HepG2 (cell line): ENCODE measurements at regions not wholly inside any gene's neighbourhood (a gene's known extent, or its start where the extent isn't known, plus 50 kb on each side); places are given as distances from the start of the nearest gene placed in this dataset.

ENCODE experiments used
- ATAC-seq: fragments of 200-7000 bp; cut with Tn5 transposase; 3 replicates; pipeline ENCODE4 v1.9.1; 2020; ENCODE audit warnings: mild to moderate bottlenecking, moderate library complexity
- BruUV-seq: library from RNA; stranded (reverse); fragments of 400-500 nt; replicated peaks from 2 replicates; lab custom pipeline; 2021; lab: Mats Ljungman, UMichigan
- CTCF ChIA-PET: fragments of 300-600 bp; formaldehyde crosslinking; extraction: SDS; loops from one replicate; lab custom pipeline; 2021; ENCODE audit warnings: low total read pairs, inconsistent platforms, low intra/inter-chr PET ratio; lab: Yijun Ruan, JAX
- POLR2A ChIA-PET: fragments of 350-600 bp; sonication (Branson Sonifier 250); formaldehyde crosslinking; loops from one replicate; lab custom pipeline; 2020; ENCODE audit warnings: antibody characterized with exemption, inconsistent platforms; lab: Yijun Ruan, JAX
- DNase-seq: peaks from one replicate; pipeline ENCODE4 v3.0.0-alpha.2; 2015; ENCODE audit warnings: low spot score
- FAIRE-seq: peaks from 3 replicates; lab custom pipeline; 2011; peaks lifted over from hg19 to GRCh38; lab: Jason Lieb, UNC
- H2AFZ ChIP-seq: one replicate; pipeline ENCODE4 v1.6.1; 2011; ENCODE audit warnings: low read length, inconsistent platforms
- H3K27ac ChIP-seq: fragments of 300-600 bp; 3 replicates; pipeline ENCODE4 v1.8.0; 2011; ENCODE audit warnings: mixed run types, mild to moderate bottlenecking, mixed read lengths, low read length, inconsistent platforms; ENCODE audit not compliant: insufficient read depth; ENCODE audit errors: extremely low read length
- H3K27me3 ChIP-seq, 2 experiments: fragments of 200-600 bp in 1 of 2; 2 replicates in 1 of 2; 3 replicates in 1 of 2; pipeline versions ENCODE4 v1.6.0 to v1.8.0; 2011; ENCODE audit warnings: low read length in 2 of 2, mild to moderate bottlenecking in 2 of 2, moderate library complexity in 2 of 2, inconsistent platforms in 1 of 2; ENCODE audit not compliant: insufficient read depth in 2 of 2, control insufficient read depth in 1 of 2
- H3K36me3 ChIP-seq, 2 experiments: fragments of 200-600 bp in 1 of 2; replicated peaks in 1 of 2; 2 replicates in 1 of 2; 3 replicates in 1 of 2; pipeline versions ENCODE4 v1.5.1 to v1.8.0; 2011; ENCODE audit warnings: low read length in 2 of 2, inconsistent platforms in 1 of 2; ENCODE audit not compliant: insufficient read depth in 2 of 2, control insufficient read depth in 1 of 2
- H3K4me1 ChIP-seq: 2 replicates; pipeline ENCODE4 v1.5.1; 2012; ENCODE audit warnings: low read length, inconsistent platforms; ENCODE audit not compliant: insufficient read depth
- H3K4me2 ChIP-seq: 2 replicates; pipeline ENCODE4 v1.6.0; 2011; ENCODE audit warnings: low read depth, low read length, inconsistent platforms
- H3K4me3 ChIP-seq, 3 experiments: fragments of 200-600 bp in 1 of 3; sonication (generic), shearing (Covaris generic) in 1 of 3; replicated peaks in 1 of 3; 2 replicates each; pipeline ENCODE4 v1.5.1; 2011 to 2016; ENCODE audit warnings: low read length in 3 of 3, inconsistent platforms in 2 of 3, low read depth in 2 of 3, mild to moderate bottlenecking in 2 of 3, control low read depth in 1 of 3, mixed read lengths in 1 of 3; ENCODE audit not compliant: insufficient read depth in 1 of 3
- H3K79me2 ChIP-seq: one replicate; pipeline ENCODE4 v1.6.1; 2011; ENCODE audit warnings: low read length, inconsistent platforms; ENCODE audit not compliant: insufficient read depth
- H3K9ac ChIP-seq: 2 replicates; pipeline ENCODE4 v1.6.0; 2011; ENCODE audit warnings: mild to moderate bottlenecking, low read depth, low read length, inconsistent platforms; ENCODE audit not compliant: insufficient read depth
- H3K9me3 ChIP-seq: 2 replicates; pipeline ENCODE4 v1.5.1; 2012; ENCODE audit warnings: mild to moderate bottlenecking, low read length
- H4K20me1 ChIP-seq: 2 replicates; pipeline ENCODE4 v1.6.0; 2011; ENCODE audit warnings: inconsistent platforms, mild to moderate bottlenecking, low read length, moderate library complexity; ENCODE audit not compliant: insufficient read depth
- CENPX ChIP-seq: sonication (generic); formaldehyde crosslinking; IDR thresholded peaks from 2 replicates; pipeline ENCODE4 v1.9.0; 2021; ENCODE audit warnings: mild to moderate bottlenecking, missing genetic modification reagents, moderate library complexity
- GMEB2 ChIP-seq: IDR thresholded peaks from 2 replicates; pipeline ENCODE4 v1.6.1; 2016; ENCODE audit warnings: missing biosample characterization, missing genetic modification reagents, low read depth
- RBAK ChIP-seq: sonication (generic); formaldehyde crosslinking; IDR thresholded peaks from 2 replicates; pipeline ENCODE4 v1.5.1; 2020; ENCODE audit warnings: mild to moderate bottlenecking, missing genetic modification reagents
- SMC3 ChIP-seq: IDR thresholded peaks from 2 replicates; pipeline ENCODE4 v1.6.1; 2011; ENCODE audit warnings: low read length, improper control_type of control experiment
- THAP7 ChIP-seq: sonication (generic); formaldehyde crosslinking; IDR thresholded peaks from 2 replicates; pipeline ENCODE4 v1.8.1; 2023; ENCODE audit warnings: mild to moderate bottlenecking, missing genetic modification reagents
- ZBTB40 ChIP-seq, 2 experiments: fragments of 450-650 bp in 1 of 2; sonication (generic) in 1 of 2; formaldehyde crosslinking in 1 of 2; IDR thresholded peaks; 2 replicates each; pipeline versions ENCODE4 v1.6.1 to v1.8.0; 2016 to 2022; ENCODE audit warnings: antibody characterized with exemption in 1 of 2, mild to moderate bottlenecking in 1 of 2, missing genetic modification reagents in 1 of 2
- ZNF263 ChIP-seq: sonication (generic); formaldehyde crosslinking; IDR thresholded peaks from 2 replicates; pipeline ENCODE4 v1.4.0; 2020; ENCODE audit warnings: missing genetic modification reagents
- ZNF280B ChIP-seq: sonication (generic); formaldehyde crosslinking; IDR thresholded peaks from 2 replicates; pipeline ENCODE4 v1.5.0; 2020; ENCODE audit warnings: missing genetic modification reagents, mild to moderate bottlenecking, borderline replicate concordance
- ZNF333 ChIP-seq: sonication (generic); formaldehyde crosslinking; IDR thresholded peaks from 2 replicates; pipeline ENCODE4 v1.4.0; 2020; ENCODE audit warnings: mild to moderate bottlenecking, missing genetic modification reagents, borderline replicate concordance
- ZNF335 ChIP-seq: sonication (generic); formaldehyde crosslinking; IDR thresholded peaks from 2 replicates; pipeline ENCODE4 v1.4.0; 2020; ENCODE audit warnings: missing genetic modification reagents
- ZNF550 ChIP-seq: sonication (generic); formaldehyde crosslinking; IDR thresholded peaks from 2 replicates; pipeline ENCODE4 v1.4.0; 2020; ENCODE audit warnings: mild to moderate bottlenecking, missing genetic modification reagents, borderline replicate concordance
- ZNF580 ChIP-seq: IDR thresholded peaks from 2 replicates; pipeline ENCODE4 v1.6.1; 2016; ENCODE audit warnings: low read depth, borderline replicate concordance
- WGBS: methylation state at CpG from one replicate; pipeline ENCODE4 v1.1.6; 2017; ENCODE audit warnings: low lambda C conversion rate; 5-methylcytosine and 5-hydroxymethylcytosine counted together
- in situ Hi-C: cut with HindIII; loops from 2 replicates; pipeline ENCODE4 v1.10.0; 2017; ENCODE audit warnings: low pct_unique_long_range_greater_than_20kb; ENCODE audit not compliant: extremely low pct_ligation_motif_present
- intact Hi-C: fragments of 100-400 bp; cut with micrococcal nuclease; formaldehyde crosslinking; loops from one replicate; pipeline ENCODE4 v1.10.0; 2022; ENCODE audit not compliant: unreplicated experiment

- FAIRE-seq (no peak), DNase-seq (no peak), ATAC-seq (no peak)
- Histone ChIP-seq H3K79me2 (peaks cover 14% of the 10 kb centered on the region), H3K36me3 (no peaks in the 10 kb centered on the region), H3K4me2 (no peak overlapping the region), H3K27me3 (no peaks in the 10 kb centered on the region; a peak in 1 of 5 replicates), H2AFZ (no peak overlapping the region), H3K4me3 (no peak overlapping the region), H3K4me1 (peaks cover 28% of the 10 kb centered on the region), H3K9me3 (no peaks in the 10 kb centered on the region), H3K9ac (no peak overlapping the region), H4K20me1 (peaks cover 5% of the 10 kb centered on the region), H3K27ac (no peak overlapping the region)
- ChIA-PET CTCF (no interaction called here), POLR2A (no interaction called here)
- intact Hi-C loops, result no loop called here
- no TSS peak for BruUV-seq
- WGBS, result 97% methylated on average over 6 of the region's 23 CpGs
- in situ Hi-C loops, result no loop called here
- TF ChIP-seq RBAK (CRISPR knock-in tag) (no peak), ZNF580 (CRISPR knock-in tag) (no peak), ZNF263 (CRISPR knock-in tag) (no peak), SMC3 (no peak), ZNF333 (CRISPR knock-in tag) (no peak), CENPX (CRISPR knock-in tag) (no peak), ZNF335 (CRISPR knock-in tag) (no peak), THAP7 (CRISPR knock-in tag) (no peak), ZNF550 (CRISPR knock-in tag) (no peak), ZNF280B (CRISPR knock-in tag) (no peak), ZBTB40 (IDR thresholded peaks at IDR 0.05) (no peak), ZBTB40 (CRISPR knock-in tag; IDR thresholded peaks at IDR 0.05) (no peak), GMEB2 (CRISPR knock-in tag) (no peak)
Measured at GRCh38 chr1:228650141-228650540, 85.1 kb upstream of the RHOU start.
